DND-41 (cell line): ENCODE measurements at regions not wholly inside any gene's neighbourhood (a gene's known extent, or its start where the extent isn't known, plus 50 kb on each side); places are given as distances from the start of the nearest gene placed in this dataset.

Experiments used
- ATAC-seq: fragments of 200-7000 bp; cut with Tn5 transposase; 3 replicates; pipeline ENCODE4 v1.9.1; 2021; ENCODE audit warnings: low read depth; ENCODE audit not compliant: insufficient read depth
- DNase-seq: peaks from one replicate; pipeline ENCODE4 v3.0.0-alpha.2; 2020
- H2AFZ ChIP-seq: 2 replicates; pipeline ENCODE4 v1.6.0; 2012; ENCODE audit warnings: low read depth, low read length
- H3K27ac ChIP-seq: 2 replicates; pipeline ENCODE4 v1.5.1; 2012; ENCODE audit warnings: low read length, inconsistent platforms
- H3K27me3 ChIP-seq: fragments of 200-600 bp; sonication (generic); 2 replicates; pipeline ENCODE4 v1.6.0; 2012; ENCODE audit warnings: low read length, mild to moderate bottlenecking, inconsistent platforms; ENCODE audit not compliant: insufficient read depth, poor library complexity
- H3K36me3 ChIP-seq: 2 replicates; pipeline ENCODE4 v1.5.1; 2012; ENCODE audit warnings: low read length, inconsistent platforms; ENCODE audit not compliant: insufficient read depth
- H3K4me1 ChIP-seq: 2 replicates; pipeline ENCODE4 v1.5.1; 2012; ENCODE audit warnings: mild to moderate bottlenecking, low read length; ENCODE audit not compliant: insufficient read depth
- H3K4me2 ChIP-seq: 2 replicates; pipeline ENCODE4 v1.6.0; 2012; ENCODE audit warnings: mild to moderate bottlenecking, moderate library complexity, low read length, inconsistent platforms; ENCODE audit not compliant: insufficient read depth
- H3K4me3 ChIP-seq, 2 experiments: fragments of 200-600 bp in 1 of 2; shearing (Covaris generic) in 1 of 2; 2 replicates each; pipeline ENCODE4 v1.5.1; 2012 to 2016; ENCODE audit warnings: inconsistent platforms in 2 of 2, low read length in 2 of 2, mild to moderate bottlenecking in 2 of 2, low read depth in 1 of 2, moderate library complexity in 1 of 2
- H3K79me2 ChIP-seq: 2 replicates; pipeline ENCODE4 v1.6.0; 2012; ENCODE audit warnings: low read length, inconsistent platforms; ENCODE audit not compliant: insufficient read depth
- H3K9ac ChIP-seq: 2 replicates; pipeline ENCODE4 v1.6.0; 2012; ENCODE audit warnings: low read depth, mild to moderate bottlenecking, inconsistent platforms, low read length, moderate library complexity
- H3K9me3 ChIP-seq: 2 replicates; pipeline ENCODE4 v1.5.1; 2012; ENCODE audit warnings: low read length, moderate library complexity, mild to moderate bottlenecking, inconsistent platforms; ENCODE audit not compliant: insufficient read depth, severe bottlenecking
- H4K20me1 ChIP-seq: 2 replicates; pipeline ENCODE4 v1.6.0; 2012; ENCODE audit warnings: low read length; ENCODE audit not compliant: insufficient read depth
- CTCF ChIP-seq: IDR thresholded peaks from 2 replicates; pipeline ENCODE4 v1.5.1; 2012; ENCODE audit warnings: borderline replicate concordance, low read length, moderate library complexity, mild to moderate bottlenecking; ENCODE audit not compliant: poor library complexity, severe bottlenecking; ENCODE audit errors: extremely low read depth
- EZH2 ChIP-seq: IDR thresholded peaks from 3 replicates; pipeline ENCODE4 v1.6.1; 2012; ENCODE audit warnings: borderline replicate concordance, low read depth, mild to moderate bottlenecking, moderate library complexity, low read length, inconsistent platforms; ENCODE audit not compliant: severe bottlenecking

- no peaks in the 10 kb centered on the region for H3K79me2 ChIP-seq
- H3K36me3 ChIP-seq = no peaks in the 10 kb centered on the region
- H3K4me1 ChIP-seq = no peaks in the 10 kb centered on the region
- no peak for DNase-seq
- TF ChIP-seq CTCF = no peak
- no peak for TF ChIP-seq EZH2
- H3K27ac ChIP-seq = no peak overlapping the region
- no peaks in the 10 kb centered on the region for H3K27me3 ChIP-seq
- no peak overlapping the region for H3K4me3 ChIP-seq
- H3K9ac ChIP-seq = no peak overlapping the region
- H4K20me1 ChIP-seq = no peaks in the 10 kb centered on the region
- H3K4me2 ChIP-seq = no peak overlapping the region
- ATAC-seq = no peak
- no peak overlapping the region for H2AFZ ChIP-seq
- H3K9me3 ChIP-seq = no peaks in the 10 kb centered on the region
Observed at GRCh38 chr1:218971156-218971555, 202.5 kb upstream of the LYPLAL1 start.

- ATAC-seq (no peak), DNase-seq (no peak)
- Histone ChIP-seq H3K4me3 (no peak overlapping the region), H3K9me3 (no peaks in the 10 kb centered on the region), H3K4me2 (no peak overlapping the region), H2AFZ (no peak overlapping the region), H3K9ac (no peak overlapping the region), H3K79me2 (no peaks in the 10 kb centered on the region), H4K20me1 (no peaks in the 10 kb centered on the region), H3K27me3 (no peaks in the 10 kb centered on the region), H3K36me3 (no peaks in the 10 kb centered on the region), H3K4me1 (no peaks in the 10 kb centered on the region), H3K27ac (no peak overlapping the region)
- no peak for TF ChIP-seq CTCF
- TF ChIP-seq EZH2 = no peak
Observed at GRCh38 chr1:218980881-218981280, 192.8 kb upstream of the LYPLAL1 start.

GRCh38 chr1:218982482-218982881 is 191.2 kb upstream of the LYPLAL1 start:
- ATAC-seq (no peak), DNase-seq (no peak)
- no peak overlapping the region for H2AFZ ChIP-seq
- H4K20me1 ChIP-seq = no peaks in the 10 kb centered on the region
- no peaks in the 10 kb centered on the region for H3K4me1 ChIP-seq
- H3K27ac ChIP-seq = no peak overlapping the region
- H3K36me3 ChIP-seq = no peaks in the 10 kb centered on the region
- H3K4me3 ChIP-seq = no peak overlapping the region
- TF ChIP-seq EZH2 (no peak), CTCF (no peak)
- no peak overlapping the region for H3K9ac ChIP-seq
- H3K79me2 ChIP-seq = no peaks in the 10 kb centered on the region
- H3K9me3 ChIP-seq = no peaks in the 10 kb centered on the region
- H3K4me2 ChIP-seq = no peak overlapping the region
- H3K27me3 ChIP-seq = no peaks in the 10 kb centered on the region

- H3K27me3 ChIP-seq = no peaks in the 10 kb centered on the region
- H3K4me2 ChIP-seq = no peak overlapping the region
- H3K9ac ChIP-seq = no peak overlapping the region
- DNase-seq (no peak), ATAC-seq (0 out of 3 replicates have a peak, but pooled peaks have one; percentile 5)
- no peaks in the 10 kb centered on the region for H3K79me2 ChIP-seq
- H3K4me1 ChIP-seq = no peaks in the 10 kb centered on the region
- H3K9me3 ChIP-seq = no peaks in the 10 kb centered on the region
- H3K4me3 ChIP-seq = no peak overlapping the region
- H4K20me1 ChIP-seq = no peaks in the 10 kb centered on the region
- no peak overlapping the region for H3K27ac ChIP-seq
- H2AFZ ChIP-seq = no peak overlapping the region
- TF ChIP-seq EZH2 (no peak), CTCF (no peak)
- H3K36me3 ChIP-seq = no peaks in the 10 kb centered on the region
Observed at GRCh38 chr1:218983433-218983832, 190.2 kb upstream of the LYPLAL1 start.
